IPS DF 6.9 (cell line): ENCODE measurements at regions not wholly inside any gene's neighbourhood (a gene's known extent, or its start where the extent isn't known, plus 50 kb on each side); places are given as distances from the start of the nearest gene placed in this dataset.

Source experiments
- DNase-seq: peaks from one replicate; pipeline ENCODE4 v3.0.0-alpha.2; 2013; ENCODE audit warnings: low read depth, low spot score
- H3K27ac ChIP-seq: one replicate; pipeline ENCODE4 v1.5.1; 2013; ENCODE audit warnings: low read length, control low read depth
- H3K27me3 ChIP-seq: 2 replicates; pipeline ENCODE4 v1.6.1; 2013; ENCODE audit warnings: mild to moderate bottlenecking, low read length; ENCODE audit not compliant: control insufficient read depth, insufficient read depth
- H3K36me3 ChIP-seq: 2 replicates; pipeline ENCODE4 v1.6.1; 2013; ENCODE audit warnings: low read length; ENCODE audit not compliant: control insufficient read depth, insufficient read depth
- H3K4me1 ChIP-seq: 2 replicates; pipeline ENCODE4 v1.6.1; 2013; ENCODE audit warnings: low read length; ENCODE audit not compliant: control insufficient read depth, insufficient read depth
- H3K4me3 ChIP-seq: 2 replicates; pipeline ENCODE4 v1.5.1; 2013; ENCODE audit warnings: mild to moderate bottlenecking, low read length
- H3K9me3 ChIP-seq: 2 replicates; pipeline ENCODE4 v1.6.1; 2013; ENCODE audit warnings: low read length, inconsistent platforms; ENCODE audit not compliant: control insufficient read depth, insufficient read depth
- WGBS: extraction: QIAGEN DNeasy Blood & Tissue Kit; methylation state at CpG from one replicate; pipeline ENCODE4 v1.1.7; 2013; ENCODE audit warnings: mixed read lengths, missing lambda C conversion rate; ENCODE audit not compliant: insufficient read length, insufficient coverage; 5-methylcytosine and 5-hydroxymethylcytosine counted together

- Histone ChIP-seq H3K9me3 (no peaks in the 10 kb centered on the region), H3K36me3 (no peaks in the 10 kb centered on the region), H3K4me3 (no peak overlapping the region), H3K27ac (no peak overlapping the region), H3K27me3 (no peaks in the 10 kb centered on the region), H3K4me1 (no peaks in the 10 kb centered on the region)
- WGBS: 100% methylated on average over 4 of the region's 6 CpGs
- no peak for DNase-seq
Observed at GRCh38 chr6:9405369-9405768, 970.0 kb upstream of the SLC35B3 start.

- H3K4me1 ChIP-seq: no peaks in the 10 kb centered on the region
- WGBS: no CpG with 5 or more reads among the region's 10 CpGs
- H3K27ac ChIP-seq: no peak overlapping the region
- no peaks in the 10 kb centered on the region for H3K36me3 ChIP-seq
- no peaks in the 10 kb centered on the region for H3K27me3 ChIP-seq
- H3K9me3 ChIP-seq: no peaks in the 10 kb centered on the region
- no peak for DNase-seq
- H3K4me3 ChIP-seq: no peak overlapping the region
Observed at GRCh38 chr6:9404351-9405146, 969.2 kb upstream of the SLC35B3 start.

- H3K36me3 ChIP-seq: no peaks in the 10 kb centered on the region
- H3K9me3 ChIP-seq: no peaks in the 10 kb centered on the region
- no peaks in the 10 kb centered on the region for H3K27me3 ChIP-seq
- DNase-seq: no peak
- no CpG with 5 or more reads among the region's 2 CpGs for WGBS
- no peak overlapping the region for H3K27ac ChIP-seq
- H3K4me1 ChIP-seq: no peaks in the 10 kb centered on the region
- H3K4me3 ChIP-seq: no peak overlapping the region
Observed at GRCh38 chr6:9403736-9404135, 968.4 kb upstream of the SLC35B3 start.

GRCh38 chr6:9401960-9402359 lies 966.6 kb upstream of the SLC35B3 start:
- Histone ChIP-seq H3K4me3 (no peak overlapping the region), H3K4me1 (no peaks in the 10 kb centered on the region), H3K36me3 (no peaks in the 10 kb centered on the region), H3K27me3 (no peaks in the 10 kb centered on the region), H3K27ac (no peak overlapping the region), H3K9me3 (no peaks in the 10 kb centered on the region)
- no CpG with 5 or more reads among the region's 1 CpG for WGBS
- DNase-seq: no peak

- Histone ChIP-seq H3K4me3 (no peak overlapping the region), H3K27ac (no peak overlapping the region), H3K4me1 (no peaks in the 10 kb centered on the region), H3K9me3 (no peaks in the 10 kb centered on the region), H3K27me3 (no peaks in the 10 kb centered on the region), H3K36me3 (no peaks in the 10 kb centered on the region)
- no peak for DNase-seq
- 100% methylated on average over 1 of the region's 5 CpGs for WGBS
Observed at GRCh38 chr6:9399916-9400315, 964.6 kb upstream of the SLC35B3 start.

- DNase-seq: no peak
- Histone ChIP-seq H3K4me1 (no peaks in the 10 kb centered on the region), H3K27ac (no peak overlapping the region), H3K4me3 (no peak overlapping the region), H3K36me3 (no peaks in the 10 kb centered on the region), H3K27me3 (no peaks in the 10 kb centered on the region), H3K9me3 (no peaks in the 10 kb centered on the region)
- WGBS: no CpG with 5 or more reads among the region's 42 CpGs
Observed at GRCh38 chr6:9398767-9399373, 963.5 kb upstream of the SLC35B3 start.

- no peaks in the 10 kb centered on the region for H3K4me1 ChIP-seq
- H3K4me3 ChIP-seq: no peak overlapping the region
- H3K9me3 ChIP-seq: no peaks in the 10 kb centered on the region
- H3K27me3 ChIP-seq: no peaks in the 10 kb centered on the region
- H3K36me3 ChIP-seq: no peaks in the 10 kb centered on the region
- WGBS: no CpG with 5 or more reads among the region's 15 CpGs
- DNase-seq: no peak
- no peak overlapping the region for H3K27ac ChIP-seq
Observed at GRCh38 chr6:9398071-9398766, 962.9 kb upstream of the SLC35B3 start.

- Histone ChIP-seq H3K9me3 (no peaks in the 10 kb centered on the region), H3K27me3 (no peaks in the 10 kb centered on the region), H3K36me3 (no peaks in the 10 kb centered on the region), H3K4me3 (no peak overlapping the region), H3K27ac (no peak overlapping the region), H3K4me1 (no peaks in the 10 kb centered on the region)
- no peak for DNase-seq
- WGBS: no CpG with 5 or more reads among the region's 2 CpGs
Observed at GRCh38 chr6:9388596-9388995, 953.3 kb upstream of the SLC35B3 start.

GRCh38 chr6:9380568-9380967 lies 945.2 kb upstream of the SLC35B3 start:
- Histone ChIP-seq H3K4me3 (no peak overlapping the region), H3K36me3 (no peaks in the 10 kb centered on the region), H3K27me3 (no peaks in the 10 kb centered on the region), H3K9me3 (no peaks in the 10 kb centered on the region), H3K4me1 (no peaks in the 10 kb centered on the region), H3K27ac (no peak overlapping the region)
- DNase-seq: no peak
- no CpG with 5 or more reads among the region's 2 CpGs for WGBS

- no peaks in the 10 kb centered on the region for H3K27me3 ChIP-seq
- H3K4me3 ChIP-seq: no peak overlapping the region
- no peaks in the 10 kb centered on the region for H3K9me3 ChIP-seq
- DNase-seq: no peak
- no peak overlapping the region for H3K27ac ChIP-seq
- no peaks in the 10 kb centered on the region for H3K4me1 ChIP-seq
- H3K36me3 ChIP-seq: no peaks in the 10 kb centered on the region
Observed at GRCh38 chr6:9373308-9373707, 938.0 kb upstream of the SLC35B3 start.
